Inferior parietal cortex (tissue), 1 donor: ENCODE measurements at regions not wholly inside any gene's neighbourhood (a gene's known extent, or its start where the extent isn't known, plus 50 kb on each side); places are given as distances from the start of the nearest gene placed in this dataset.
A peak's percentile ranks its signal among the peaks of the same experiment; 100 is the strongest.
"Not testable (repeated sequence)": the region's sequence is repeated elsewhere in the genome, so short reads cannot be mapped to it uniquely, and the experiment has no call there.

ENCODE experiments used
- DNase-seq: peaks from one replicate; pipeline ENCODE4 v3.0.0-alpha.2; 2016; ENCODE audit errors: extremely low spot score

DNA sequence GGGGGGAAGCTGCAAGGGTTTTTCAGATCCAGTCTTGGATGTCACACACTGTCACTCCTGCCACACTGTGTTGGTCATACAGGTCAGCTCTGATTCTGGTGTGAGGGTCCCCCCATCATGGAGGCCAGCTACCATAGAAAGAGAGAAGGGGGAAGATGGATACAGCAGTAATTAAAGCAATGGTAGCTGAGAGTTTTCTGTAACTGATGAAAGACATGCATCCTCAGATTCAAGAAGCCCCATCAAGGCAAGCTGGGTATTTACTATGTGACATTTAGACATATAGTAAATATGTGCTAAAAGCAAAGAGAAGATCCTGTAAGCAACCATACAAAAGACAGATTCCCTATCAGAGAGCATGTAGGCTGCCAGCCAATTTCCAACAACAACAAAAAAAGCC, 110.9 kb upstream of the COL5A1 start:
- DNase-seq = no peak

DNA sequence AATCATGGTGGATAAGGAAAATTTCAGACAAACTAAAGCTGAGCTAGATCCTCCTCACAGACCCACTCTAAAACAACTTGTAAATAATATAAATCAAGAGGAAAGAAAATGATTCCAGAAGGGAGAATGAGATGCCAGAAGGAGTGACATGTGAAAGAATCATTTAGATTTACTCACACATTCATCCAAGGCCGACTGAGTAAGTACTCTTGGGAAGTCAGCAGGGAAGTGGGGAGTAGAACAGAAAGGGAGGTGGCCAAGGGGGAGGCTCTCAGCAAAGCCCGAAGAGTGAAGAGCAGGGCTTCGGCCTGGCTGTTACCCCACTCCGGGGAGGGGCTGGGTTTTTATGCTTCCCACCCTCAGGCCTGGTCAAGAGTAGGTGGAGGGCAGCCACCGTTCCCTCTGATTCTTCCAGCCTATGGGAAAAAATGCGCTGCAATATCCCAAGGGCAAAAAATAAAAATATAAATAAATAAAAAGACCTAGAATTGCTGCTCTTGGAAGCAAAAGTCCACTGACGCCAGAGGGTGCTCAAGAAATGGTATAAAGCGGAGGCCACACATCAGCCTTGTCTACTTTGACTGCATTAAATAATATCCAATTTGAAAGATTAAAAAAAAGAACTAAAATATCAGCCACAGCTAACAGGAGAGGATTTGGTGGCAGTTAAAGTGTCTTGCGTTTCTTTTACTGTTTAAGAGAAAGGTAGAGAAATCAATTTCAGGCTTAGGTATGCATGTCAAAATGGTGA, 110.2 kb upstream of the COL5A1 start:
- DNase-seq = no peak

DNA sequence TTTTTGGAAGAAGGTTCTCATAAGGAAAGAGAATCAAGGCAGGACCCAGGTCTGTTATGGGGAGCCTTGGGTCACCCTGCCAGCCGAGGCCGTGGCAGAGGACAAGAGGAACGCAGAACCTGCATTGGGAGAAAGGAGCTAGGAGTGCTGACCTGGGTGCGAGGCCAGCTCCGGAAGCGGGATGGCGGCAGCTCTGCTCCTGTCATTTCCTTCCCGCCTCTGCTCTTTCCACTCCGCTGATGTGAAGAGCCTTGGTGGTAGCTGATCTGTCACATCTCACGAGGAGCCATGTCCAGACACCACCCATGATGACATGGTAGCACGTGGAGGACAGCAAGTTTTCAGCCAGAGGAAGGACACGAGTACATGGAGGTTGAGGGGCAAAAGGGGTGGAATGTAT, 109.5 kb upstream of the COL5A1 start:
- no peak for DNase-seq

DNA sequence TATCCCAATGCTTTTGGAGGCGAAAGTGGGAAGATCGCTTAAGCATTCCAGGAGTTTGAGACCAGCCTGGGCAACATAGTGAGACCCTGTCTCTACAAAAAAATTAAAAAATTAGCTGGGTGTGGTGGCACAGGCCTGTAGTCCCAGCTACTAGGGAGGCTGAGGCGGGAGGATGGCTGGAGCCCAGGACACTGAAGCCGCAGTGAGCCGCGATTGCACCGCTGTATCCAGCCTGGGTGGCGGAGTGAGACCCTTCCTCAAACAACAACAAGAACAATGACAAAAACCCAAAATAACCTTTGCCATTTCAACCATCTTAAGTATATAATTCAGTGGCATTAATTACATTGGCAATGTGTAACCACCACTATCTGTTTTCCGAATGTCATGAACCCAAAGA, 108.9 kb upstream of the COL5A1 start:
- DNase-seq = not testable (repeated sequence)

DNA sequence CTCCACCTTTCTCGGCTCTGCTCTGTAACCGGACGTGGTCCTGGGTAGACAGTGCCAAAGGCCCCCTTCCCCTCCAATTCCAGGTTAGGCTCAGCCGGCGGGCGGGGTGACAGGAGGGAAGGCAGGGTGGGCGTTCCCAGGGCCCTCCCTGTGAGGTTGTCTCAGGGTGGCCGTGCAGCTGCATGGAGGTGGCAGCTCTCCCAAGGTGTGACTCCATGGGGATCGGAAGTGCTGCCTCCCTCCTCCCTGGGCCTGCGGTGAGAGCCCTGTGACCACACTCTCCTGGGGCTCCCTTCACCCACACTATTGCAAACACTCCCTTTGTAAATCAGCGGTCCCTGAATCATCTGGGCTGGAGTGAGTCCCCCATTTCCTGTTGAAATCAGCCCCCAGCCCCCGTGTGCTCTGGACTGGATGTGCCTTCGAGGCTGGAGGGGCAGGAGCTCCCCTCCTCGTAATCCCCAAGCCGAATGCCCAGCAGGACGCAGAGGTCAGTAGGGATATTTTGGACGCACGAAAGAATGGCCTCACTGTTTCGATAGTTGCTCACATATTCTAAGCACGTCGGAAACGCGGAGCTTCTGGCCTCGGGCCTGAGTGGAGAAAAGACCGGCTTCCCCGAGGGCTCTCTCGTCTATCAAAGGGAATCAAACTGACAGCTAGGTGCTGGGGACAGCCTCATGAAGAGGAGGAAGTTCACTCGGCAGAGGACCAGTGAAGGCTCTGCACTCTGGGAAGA, 107.6 kb upstream of the COL5A1 start:
- DNase-seq = peak; percentile 45

DNA sequence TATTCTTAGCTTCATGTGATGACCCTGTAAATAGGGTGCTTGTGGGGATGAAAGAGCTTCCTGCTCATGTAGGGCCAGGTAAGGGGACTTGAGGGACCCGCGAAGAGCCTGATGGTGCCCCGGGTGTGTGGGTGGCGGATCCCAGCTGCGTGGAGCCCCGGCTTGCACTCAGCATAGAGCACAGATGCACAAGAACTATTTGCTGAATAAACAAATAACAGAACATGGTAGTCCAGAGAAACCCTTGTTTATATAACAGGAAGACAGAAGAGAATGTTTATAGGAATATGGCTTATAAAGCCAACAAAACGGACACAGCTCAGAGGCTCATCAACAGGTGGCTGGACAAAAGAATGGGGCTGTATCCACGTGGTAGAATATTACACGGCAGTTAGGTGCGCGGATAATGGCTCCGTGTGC, 106.9 kb upstream of the COL5A1 start:
- no peak for DNase-seq

DNA sequence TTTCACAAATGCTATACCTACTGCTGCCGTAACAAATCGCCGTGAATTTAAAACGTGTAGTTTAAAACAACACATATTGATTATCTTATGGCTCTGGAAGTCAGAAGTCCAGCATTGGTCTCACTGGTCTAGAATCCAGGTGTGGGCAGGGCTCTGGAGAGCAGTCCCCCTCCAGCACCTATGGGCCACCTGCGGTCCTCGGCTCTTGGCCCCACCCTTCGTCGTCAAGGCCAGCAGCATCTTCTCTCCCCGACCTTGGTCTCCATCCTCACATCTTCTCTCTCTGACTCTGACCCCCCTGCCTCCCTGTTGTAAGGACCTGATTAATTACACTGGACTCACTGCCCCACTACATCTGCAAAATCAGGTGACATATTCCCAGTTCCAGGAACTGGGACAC, 106.4 kb upstream of the COL5A1 start:
- no peak for DNase-seq

DNA sequence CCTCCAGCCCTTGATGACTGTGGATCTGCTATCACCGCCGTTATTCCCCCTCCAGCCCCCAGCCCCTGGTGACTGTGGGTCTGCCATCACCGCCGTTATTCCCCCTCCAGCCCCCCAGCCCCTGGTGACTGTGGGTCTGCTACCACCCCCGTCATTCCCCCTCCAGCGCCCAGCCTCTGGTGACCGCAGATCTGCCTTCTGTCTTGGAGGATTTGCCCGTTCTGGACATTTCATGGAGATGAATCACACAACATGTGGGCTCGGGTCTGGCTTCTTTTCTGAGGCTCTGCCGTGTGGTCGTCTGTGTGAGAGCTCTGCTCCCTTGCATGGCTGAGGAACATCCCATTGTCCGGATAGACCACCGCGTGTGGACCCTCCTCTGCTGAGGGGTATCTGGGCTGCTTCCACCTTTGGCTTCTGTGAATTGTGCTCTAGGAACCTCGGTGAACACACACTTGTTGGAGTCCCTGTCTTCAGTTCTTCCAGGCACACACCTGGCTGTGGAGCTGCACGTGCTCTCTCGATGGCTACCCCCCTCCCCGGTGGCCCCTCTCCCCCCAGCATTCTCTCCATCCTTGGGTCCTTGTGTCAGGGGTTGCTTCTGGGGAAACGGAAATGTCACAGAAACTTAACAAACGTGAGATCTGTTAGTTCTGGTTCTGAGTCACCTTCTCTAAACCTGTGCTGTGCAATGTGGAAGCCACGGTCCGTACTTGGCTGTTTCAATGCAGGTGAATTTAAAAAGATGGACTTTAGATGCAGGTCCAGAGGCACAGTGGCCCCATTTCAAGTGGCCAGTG, 105.3 kb upstream of the COL5A1 start:
- DNase-seq = no peak

DNA sequence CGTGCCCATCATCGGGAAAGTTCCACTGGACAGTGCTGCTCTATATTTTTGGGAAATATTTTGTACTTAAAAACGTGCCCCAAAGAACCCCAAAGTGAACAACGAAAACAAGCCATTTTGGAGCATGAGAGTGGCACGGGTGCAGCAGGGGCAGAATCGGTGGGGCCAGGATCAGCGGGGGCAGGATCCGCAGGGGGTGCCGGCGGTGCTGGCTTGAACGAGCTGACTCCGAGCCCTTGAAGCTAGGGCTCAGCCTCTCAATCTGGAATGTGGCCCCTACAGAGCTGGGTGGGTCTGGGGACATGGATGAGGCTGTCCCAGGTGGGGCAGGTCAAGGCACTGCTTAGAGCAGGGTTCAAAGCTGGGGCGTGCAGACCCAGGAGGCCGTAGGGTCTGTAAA, 104.7 kb upstream of the COL5A1 start:
- no peak for DNase-seq

DNA sequence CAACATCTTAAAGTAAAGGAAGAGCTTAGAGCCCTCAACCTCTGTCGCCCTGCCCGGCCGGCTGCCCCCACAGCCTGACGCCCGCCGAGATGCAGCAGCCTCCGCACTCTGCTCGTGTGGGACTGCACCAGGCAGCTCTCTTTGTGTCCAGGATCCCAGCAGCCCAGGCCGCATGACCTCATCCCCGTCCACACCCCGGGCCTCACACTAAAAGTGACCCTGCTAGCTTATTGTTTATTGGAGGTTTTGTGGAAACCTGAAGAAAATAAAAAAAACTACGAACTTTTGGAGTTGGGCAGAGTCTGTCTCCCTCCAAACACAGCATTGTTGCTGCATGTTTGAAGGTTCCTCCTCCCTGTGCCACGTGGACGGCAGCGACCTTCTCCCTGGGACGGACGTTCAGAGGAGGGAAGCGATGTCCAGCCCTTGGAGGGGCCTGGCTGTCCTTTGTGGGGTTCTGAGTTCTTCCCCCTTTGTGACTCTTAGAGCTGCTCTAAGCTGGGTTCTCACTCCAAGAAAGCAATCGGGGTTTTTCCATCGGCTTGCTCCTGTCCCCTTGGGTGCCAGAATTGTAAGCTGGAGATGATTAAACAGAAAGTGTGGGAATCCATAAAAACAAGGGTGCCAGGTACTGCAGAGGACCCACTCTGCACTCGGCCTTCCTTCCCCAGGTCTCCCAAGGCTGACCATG, 103.5 kb upstream of the COL5A1 start:
- no peak for DNase-seq

DNA sequence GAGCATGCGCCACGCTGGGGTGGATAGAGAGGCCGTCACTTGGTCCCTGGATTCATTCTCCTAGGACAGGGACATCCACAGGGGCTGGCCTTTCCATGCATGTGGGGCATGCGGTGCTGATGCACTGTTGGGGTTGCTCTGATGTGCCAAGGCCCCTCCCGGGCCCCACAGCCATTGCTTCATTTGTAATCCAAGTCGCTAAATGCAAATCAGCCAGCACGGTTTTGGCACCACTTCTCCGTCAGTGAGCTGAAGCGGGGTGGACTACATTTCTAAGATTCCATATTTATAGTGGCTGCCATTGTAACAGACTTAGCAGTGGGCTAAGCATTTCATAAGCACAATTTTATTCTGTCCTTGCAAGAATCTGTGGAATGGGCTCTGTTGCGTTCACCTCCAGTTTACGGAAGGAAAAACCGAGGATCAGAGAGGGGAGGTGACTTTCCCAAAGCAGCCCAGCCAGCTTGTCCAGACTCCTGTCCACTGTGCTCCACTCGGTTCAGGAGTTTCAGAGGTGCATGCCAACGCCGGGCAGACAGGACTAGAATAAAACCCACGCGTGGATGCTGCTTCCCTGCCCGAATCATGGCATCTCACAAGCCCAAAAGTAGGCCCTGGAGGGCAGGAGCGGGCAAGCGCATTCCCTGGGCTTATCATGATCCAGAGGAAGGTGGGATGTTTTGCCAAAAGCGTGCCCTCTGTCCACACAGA, 102.6 kb upstream of the COL5A1 start:
- DNase-seq = no peak

DNA sequence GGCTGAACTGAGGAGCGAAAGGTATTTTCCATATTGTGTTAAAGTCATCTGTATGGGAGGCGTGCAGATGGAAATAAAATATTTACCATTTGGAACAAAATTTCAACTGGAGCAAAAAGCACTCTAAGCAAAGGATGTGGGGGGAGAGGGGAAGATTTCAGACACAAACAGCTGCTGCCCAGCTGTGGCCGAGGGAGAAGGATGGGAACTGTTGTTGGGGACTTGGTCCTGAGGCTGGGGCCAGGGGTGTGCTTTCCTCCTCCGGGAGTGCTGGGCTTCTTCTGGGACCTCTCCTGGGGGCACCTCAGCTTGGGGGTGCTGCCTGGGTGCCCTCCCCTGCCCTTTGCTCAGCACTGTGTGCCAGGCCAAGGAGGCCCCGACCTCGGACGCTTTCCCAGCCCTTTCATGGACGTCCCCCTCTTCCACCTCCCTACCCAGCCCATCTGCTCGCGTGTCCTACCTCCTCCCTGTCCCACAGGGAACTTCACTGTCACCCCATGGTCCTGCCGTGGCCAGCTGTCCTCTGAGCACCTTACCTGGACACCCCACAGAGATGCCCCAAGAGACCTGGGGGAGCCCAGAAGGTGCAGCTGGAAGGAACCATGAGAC, 101.9 kb upstream of the COL5A1 start:
- no peak for DNase-seq

DNA sequence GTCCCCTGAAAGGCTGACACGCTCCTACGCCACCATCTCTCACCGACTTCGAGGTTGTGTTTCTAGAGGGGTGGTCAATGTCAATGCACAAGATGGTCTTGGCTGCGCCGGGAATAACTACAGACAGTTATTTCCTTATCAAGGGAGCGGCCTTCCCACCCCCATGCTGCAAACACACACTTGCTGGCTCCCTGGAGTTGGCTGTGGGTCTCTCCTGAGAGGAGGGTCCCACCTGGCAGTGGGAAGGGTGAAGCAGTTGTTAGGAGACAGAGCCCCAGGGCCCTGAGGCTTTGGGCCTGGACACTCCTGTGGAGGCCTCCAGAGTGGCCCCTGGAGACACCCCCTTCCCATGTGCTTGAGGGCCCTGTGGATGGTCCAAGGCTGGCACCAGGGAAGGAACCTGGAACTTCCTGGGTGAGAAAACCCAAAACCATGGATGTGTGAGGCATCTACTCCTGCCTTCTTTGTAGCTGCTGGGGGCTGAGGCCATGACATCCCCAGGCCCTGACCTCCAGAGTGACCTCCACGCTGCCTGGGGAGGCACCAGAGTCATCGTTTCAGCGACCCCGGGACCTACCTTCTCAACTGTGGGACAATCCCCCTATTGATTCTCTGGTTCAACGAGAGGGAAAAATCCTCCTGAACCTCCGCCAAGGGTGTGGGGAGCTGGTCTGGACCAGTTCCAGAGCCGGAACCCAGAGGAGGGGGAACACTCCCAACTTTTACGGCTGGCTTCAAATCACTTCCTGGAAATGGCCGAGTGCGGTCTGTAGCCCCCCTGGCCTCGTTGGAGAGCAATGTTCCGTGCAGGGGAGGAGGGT, 101.1 kb upstream of the COL5A1 start:
- no peak for DNase-seq

DNA sequence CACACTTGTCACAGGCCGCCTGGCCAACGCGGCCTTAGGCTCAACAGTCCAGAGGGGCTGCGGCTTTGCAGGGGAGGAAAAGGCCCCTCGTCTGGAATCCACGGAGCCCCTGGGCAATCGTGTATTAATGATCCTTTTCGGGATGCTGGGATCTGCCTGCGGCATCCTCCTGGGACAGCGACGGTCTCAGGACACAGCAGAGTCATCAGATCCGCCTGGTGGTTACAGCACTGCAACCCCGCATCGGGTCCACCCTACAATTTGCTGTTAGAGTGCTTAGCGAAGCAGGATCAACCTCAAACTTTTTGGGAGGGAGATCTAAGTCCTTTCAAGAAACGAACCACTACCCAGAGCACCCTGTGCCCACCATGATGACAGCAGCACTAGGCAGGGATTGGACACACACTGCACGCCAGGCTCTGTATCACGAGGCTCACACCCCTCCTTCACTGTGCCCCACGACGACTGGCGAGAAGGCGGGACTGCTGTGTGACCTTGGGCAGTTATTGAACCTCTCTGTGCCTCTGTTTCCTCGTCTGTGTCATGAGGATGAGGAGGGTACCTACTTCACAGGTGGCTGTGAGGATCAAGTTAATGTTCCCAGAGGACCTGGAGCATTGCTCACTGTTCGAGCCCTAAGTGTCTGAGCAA, 100.4 kb upstream of the COL5A1 start:
- DNase-seq = no peak

DNA sequence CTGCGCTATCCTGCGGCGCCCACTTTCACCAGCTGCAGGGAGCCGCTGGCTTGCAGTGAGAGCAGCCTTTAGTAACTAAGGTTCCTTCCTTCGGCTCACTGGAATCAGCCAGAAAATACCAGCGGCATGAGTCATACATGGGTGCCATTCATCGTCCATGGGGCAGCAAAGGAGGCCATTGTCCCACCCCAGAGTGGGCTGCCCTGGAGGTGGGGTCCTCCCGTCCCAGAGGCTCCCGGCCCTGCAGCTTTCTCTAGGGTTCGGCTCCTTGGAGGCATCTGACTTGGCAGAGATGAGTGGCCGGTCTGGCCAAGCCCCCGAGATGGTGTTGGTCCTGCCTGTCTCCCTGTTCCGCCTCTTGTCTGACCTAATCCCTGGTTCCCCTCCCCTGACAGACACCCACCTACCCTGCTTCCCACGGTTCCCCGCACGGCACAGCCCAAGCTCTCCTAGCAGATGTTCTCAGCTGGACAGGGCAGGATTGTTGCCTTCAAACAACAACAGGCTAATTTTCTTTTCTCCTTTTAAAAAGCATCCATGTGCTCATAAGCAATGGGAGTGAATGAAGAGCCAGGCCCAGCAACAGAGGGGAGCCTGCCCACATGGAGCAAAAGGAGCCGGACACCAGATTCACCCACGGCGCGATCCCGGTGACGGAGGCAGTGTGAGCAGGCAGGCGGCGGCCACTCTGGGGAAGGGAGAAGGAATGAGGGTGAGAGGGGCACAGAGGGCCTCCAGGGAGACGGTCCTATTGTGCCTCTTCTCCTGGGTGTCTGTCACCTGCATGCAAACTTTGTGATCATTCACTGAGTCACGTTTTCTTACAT, 97.0 kb upstream of the COL5A1 start:
- no peak for DNase-seq

DNA sequence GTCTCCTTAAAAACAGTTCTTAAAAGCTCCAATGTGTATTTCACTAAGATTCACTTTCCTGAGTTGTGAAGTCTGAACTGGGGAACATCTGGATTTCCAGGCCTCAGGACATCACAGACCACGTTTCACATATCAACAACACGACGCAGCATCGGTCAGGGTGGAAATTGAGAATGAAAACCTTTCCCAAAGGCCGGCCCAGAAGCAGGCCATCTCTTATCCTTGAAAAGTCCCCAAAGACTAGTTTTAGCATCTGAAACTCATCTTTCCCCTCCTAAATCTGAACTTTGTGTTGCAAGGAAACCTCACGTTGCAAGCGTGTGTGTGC, 96.4 kb upstream of the COL5A1 start:
- DNase-seq = no peak

DNA sequence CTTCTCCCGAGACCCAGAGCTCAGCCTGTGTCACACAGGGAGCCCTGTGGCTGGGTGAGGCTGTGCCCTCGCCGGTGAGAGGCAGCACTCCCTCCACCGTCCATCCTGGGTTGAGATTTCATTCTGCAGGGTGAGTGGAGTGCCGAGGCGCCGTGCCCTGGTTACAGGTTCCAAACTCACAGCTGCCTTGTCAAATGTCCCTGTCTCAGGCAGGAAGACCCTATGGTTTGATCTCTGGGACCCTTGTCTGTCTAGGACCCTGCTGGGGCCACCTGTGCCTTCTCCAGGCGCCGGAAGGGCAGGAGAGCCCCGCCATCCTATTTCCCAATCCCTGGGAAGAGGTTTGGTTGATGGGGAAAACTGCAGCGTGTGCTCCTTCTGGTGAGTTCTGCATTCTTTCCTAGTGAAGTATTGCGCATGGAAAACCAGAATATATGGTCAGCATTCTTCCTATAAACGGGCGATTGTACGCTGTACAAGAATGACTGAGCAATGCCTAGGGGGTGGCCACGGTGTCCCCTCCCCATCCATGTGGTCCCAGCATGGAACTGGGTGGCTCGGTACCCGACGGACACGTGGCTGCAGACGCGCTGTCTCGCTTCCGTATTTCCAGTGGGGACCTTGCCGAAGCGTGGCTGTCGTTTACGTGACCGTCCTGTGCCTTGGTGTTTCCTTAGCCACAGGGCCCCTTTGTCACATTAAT, 95.9 kb upstream of the COL5A1 start:
- DNase-seq = no peak

DNA sequence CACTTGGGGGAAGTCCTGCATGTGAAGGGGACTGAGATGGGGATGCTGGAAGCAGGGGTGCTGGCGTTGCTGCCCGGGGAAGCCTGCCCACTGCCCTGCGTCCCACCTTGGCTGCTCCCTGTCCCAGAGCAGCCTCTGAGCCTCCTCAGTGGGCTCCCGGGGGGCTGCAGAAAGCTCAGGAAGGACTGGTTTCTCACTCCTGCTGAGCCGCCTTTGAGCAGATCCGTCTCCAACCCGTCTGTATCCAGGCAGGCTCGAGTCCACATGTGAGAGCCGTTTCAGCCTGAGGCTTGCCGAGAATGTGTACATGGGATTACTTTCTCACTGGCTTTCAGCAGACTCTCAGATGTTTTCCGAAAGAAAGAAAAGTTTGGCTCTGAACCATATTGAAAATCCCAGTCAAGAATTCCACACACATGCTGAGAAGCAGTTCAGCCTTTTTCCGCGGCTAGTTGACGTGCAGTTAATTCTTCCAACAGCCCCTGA, 95.3 kb upstream of the COL5A1 start:
- no peak for DNase-seq
